Endothelial cell of umbilical vein (primary cell): ENCODE measurements at regions not wholly inside any gene's neighbourhood (a gene's known extent, or its start where the extent isn't known, plus 50 kb on each side); places are given as distances from the start of the nearest gene placed in this dataset.

Experiments
- BruUV-seq: library from RNA; stranded (reverse); fragments of 400-500 nt; replicated peaks from 2 replicates; lab custom pipeline; 2021; lab: Mats Ljungman, UMichigan
- CTCF ChIA-PET: fragments of 300-600, 350-600 bp; sonication (Branson Sonifier 250); formaldehyde crosslinking; loops from one replicate; lab custom pipeline; 2021; ENCODE audit warnings: antibody characterized with exemption, inconsistent platforms; lab: Charles Lee
- POLR2A ChIA-PET: fragments of 300-600, 350-600 bp; sonication (Branson Sonifier 250); formaldehyde crosslinking; loops from one replicate; lab custom pipeline; 2021; ENCODE audit warnings: antibody characterized with exemption, inconsistent platforms; lab: Charles Lee
- DNase-seq: peaks from one replicate; pipeline ENCODE4 v3.0.0-alpha.2; 2011; ENCODE audit warnings: low read depth, low spot score
- FAIRE-seq: peaks from 2 replicates; lab custom pipeline; 2011; peaks lifted over from hg19 to GRCh38; lab: Jason Lieb, UNC
- H2AFZ ChIP-seq: 2 replicates; pipeline ENCODE4 v1.6.0; 2012; ENCODE audit warnings: low read depth, low read length, control low read depth, inconsistent platforms
- H3K27ac ChIP-seq: 2 replicates; pipeline ENCODE4 v1.5.1; 2011; ENCODE audit warnings: low read depth, mild to moderate bottlenecking, control low read depth, low read length, moderate library complexity; ENCODE audit not compliant: insufficient read depth
- H3K27me3 ChIP-seq, 2 experiments: 2 replicates each; pipeline versions ENCODE4 v1.6.0 to v1.6.1; 2011; ENCODE audit warnings: low read length in 2 of 2, mixed read lengths in 1 of 2; ENCODE audit not compliant: control insufficient read depth in 2 of 2, insufficient read depth in 2 of 2
- H3K36me3 ChIP-seq, 2 experiments: 2 replicates in 1 of 2; 3 replicates in 1 of 2; pipeline ENCODE4 v1.5.1; 2011; ENCODE audit warnings: low read length in 2 of 2, mild to moderate bottlenecking in 1 of 2, moderate library complexity in 1 of 2; ENCODE audit not compliant: control insufficient read depth in 2 of 2, insufficient read depth in 2 of 2; ENCODE audit errors: extremely low read depth in 1 of 2
- H3K4me1 ChIP-seq: 3 replicates; pipeline ENCODE4 v1.5.1; 2011; ENCODE audit warnings: mild to moderate bottlenecking, low read length; ENCODE audit not compliant: control insufficient read depth, insufficient read depth; ENCODE audit errors: extremely low read depth
- H3K4me2 ChIP-seq: 2 replicates; pipeline ENCODE4 v1.6.1; 2011; ENCODE audit warnings: low read length, control low read depth, mixed read lengths; ENCODE audit not compliant: insufficient read depth
- H3K4me3 ChIP-seq, 3 experiments: fragments of 200-600 bp in 1 of 3; sonication (generic), shearing (Covaris generic) in 1 of 3; replicated peaks in 1 of 3; 2 replicates each; pipeline ENCODE4 v1.5.1; 2011 to 2016; ENCODE audit warnings: control low read depth in 3 of 3, low read length in 3 of 3, mild to moderate bottlenecking in 2 of 3, inconsistent platforms in 1 of 3, low read depth in 1 of 3, moderate library complexity in 1 of 3; ENCODE audit not compliant: insufficient read depth in 1 of 3
- H3K79me2 ChIP-seq: 2 replicates; pipeline ENCODE4 v1.6.0; 2012; ENCODE audit warnings: low read length, inconsistent platforms; ENCODE audit not compliant: control insufficient read depth, insufficient read depth
- H3K9ac ChIP-seq: replicated peaks from 2 replicates; pipeline ENCODE3; 2011; ENCODE audit warnings: low read length, control low read depth; ENCODE audit not compliant: insufficient read depth; ENCODE audit errors: extremely low read depth
- H3K9me1 ChIP-seq: replicated peaks from 3 replicates; pipeline ENCODE4 v1.6.0; 2011; ENCODE audit warnings: mild to moderate bottlenecking, low read length; ENCODE audit not compliant: control insufficient read depth, insufficient read depth; ENCODE audit errors: extremely low read depth
- H3K9me3 ChIP-seq: replicated peaks from 2 replicates; pipeline ENCODE4 v1.5.1; 2012; ENCODE audit warnings: low read length, inconsistent platforms; ENCODE audit not compliant: control insufficient read depth, insufficient read depth
- H4K20me1 ChIP-seq: replicated peaks from 2 replicates; pipeline ENCODE3; 2011; ENCODE audit warnings: mild to moderate bottlenecking, low read length; ENCODE audit not compliant: control insufficient read depth, insufficient read depth; ENCODE audit errors: extremely low read depth
- EZH2 ChIP-seq: IDR thresholded peaks from 2 replicates; pipeline ENCODE4 v1.6.1; 2012; ENCODE audit warnings: borderline replicate concordance, low read depth, mild to moderate bottlenecking, moderate library complexity, low read length, inconsistent platforms; ENCODE audit not compliant: severe bottlenecking
- FOS ChIP-seq: IDR thresholded peaks from 2 replicates; pipeline ENCODE4 v1.6.1; 2011; ENCODE audit warnings: mild to moderate bottlenecking, low read length, moderate library complexity, borderline replicate concordance; ENCODE audit not compliant: insufficient read depth
- GATA2 ChIP-seq: IDR thresholded peaks from 2 replicates; pipeline ENCODE4 v1.7.0; 2011; ENCODE audit warnings: low read depth, mild to moderate bottlenecking, moderate library complexity, mixed read lengths, low read length; ENCODE audit not compliant: insufficient read length, insufficient read depth
- JUN ChIP-seq: IDR thresholded peaks from 2 replicates; pipeline ENCODE4 v1.6.1; 2011; ENCODE audit warnings: borderline replicate concordance, low read depth; ENCODE audit not compliant: insufficient read length, insufficient read depth
- MYC ChIP-seq: IDR thresholded peaks from one replicate; pipeline ENCODE4 v1.6.1; 2011; ENCODE audit warnings: mild to moderate bottlenecking, low read depth, low read length
- POLR2A ChIP-seq: IDR thresholded peaks from 2 replicates; pipeline ENCODE4 v1.6.1; 2012; ENCODE audit warnings: low read depth, mild to moderate bottlenecking, control low read depth, low read length
- POLR2AphosphoS5 ChIP-seq: IDR thresholded peaks from 2 replicates; pipeline ENCODE4 v1.6.1; 2012; ENCODE audit warnings: low read depth, mild to moderate bottlenecking, control low read depth, low read length, moderate library complexity; ENCODE audit not compliant: insufficient read depth
- dilution Hi-C: fragments of 300-500 bp; cut with MboI; formaldehyde crosslinking; loops from one replicate; pipeline ENCODE4 v1.15.0; 2019; ENCODE audit warnings: low sequenced_read_pairs; ENCODE audit not compliant: extremely low pct_ligation_motif_present
- intact Hi-C: fragments of 100-400 bp; cut with micrococcal nuclease; formaldehyde crosslinking; loops from one replicate; pipeline ENCODE4 v1.10.0; 2022
- TF ChIP-seq, protein P1 (sequence below): IDR thresholded peaks from 2 replicates; pipeline ENCODE4 v1.6.1; 2011; ENCODE audit not compliant: insufficient read depth, insufficient read length
- TF ChIP-seq, protein P2 (sequence below), 2 donors: IDR thresholded peaks; 1 replicate in 1 of 2; 2 replicates in 1 of 2; pipeline ENCODE4 v1.5.1; 2011; ENCODE audit warnings: low read length in 2 of 2, mild to moderate bottlenecking in 2 of 2, moderate library complexity in 2 of 2, control low read depth in 1 of 2, inconsistent platforms in 1 of 2, low read depth in 1 of 2; ENCODE audit not compliant: insufficient read depth in 1 of 2; ENCODE audit errors: extremely low read depth in 1 of 2

DNA sequence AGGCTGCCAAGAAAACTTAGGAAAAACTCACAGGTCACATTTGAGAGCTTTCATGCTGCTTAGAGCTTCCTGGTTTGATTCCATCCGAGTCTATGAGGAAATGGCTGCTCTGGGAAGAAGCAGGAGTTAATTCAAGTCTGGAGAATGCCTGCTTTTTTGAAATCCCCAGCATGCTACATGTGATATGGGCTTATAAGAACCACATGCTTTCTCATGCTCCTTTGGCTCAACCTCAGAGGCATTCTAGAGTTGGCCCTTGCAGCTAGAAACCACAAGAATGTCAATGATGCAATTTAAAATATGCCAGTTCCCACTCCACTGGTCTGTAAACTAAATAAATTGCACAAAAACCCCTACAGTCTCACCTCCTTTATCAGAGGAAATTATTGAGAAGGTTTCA lies 142.9 kb upstream of the OLIG3 start:
- DNase-seq: no peak
- intact Hi-C loops: no loop called here

More for the DNA sequence above, 142.9 kb upstream of the OLIG3 start:
- Histone ChIP-seq H3K27me3 (peaks cover 0 to 6% of the 10 kb centered on the region in 2 experiments), H4K20me1 (no peaks in the 10 kb centered on the region), H3K4me1 (no peaks in the 10 kb centered on the region), H2AFZ (no peak overlapping the region), H3K9me1 (no peaks in the 10 kb centered on the region), H3K9ac (no peak overlapping the region), H3K9me3 (no peaks in the 10 kb centered on the region), H3K4me3 (no peak overlapping the region), H3K4me2 (no peak overlapping the region), H3K27ac (no peak overlapping the region), H3K36me3 (no peaks in the 10 kb centered on the region), H3K79me2 (no peaks in the 10 kb centered on the region)
- ChIA-PET POLR2A (no interaction called here), CTCF (interaction anchor here (0.7 to 2.5 kb wide), 3 partner anchors 366 to 543 kb away, joined by 3 to 8 read pairs (median 3); no protein-coding TSS in a partner anchor)
- no TSS peak for BruUV-seq
- no peak for FAIRE-seq
- TF ChIP-seq, protein P1, sequence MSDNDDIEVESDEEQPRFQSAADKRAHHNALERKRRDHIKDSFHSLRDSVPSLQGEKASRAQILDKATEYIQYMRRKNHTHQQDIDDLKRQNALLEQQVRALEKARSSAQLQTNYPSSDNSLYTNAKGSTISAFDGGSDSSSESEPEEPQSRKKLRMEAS: no peak
- TF ChIP-seq JUN (no peak), GATA2 (no peak), POLR2AphosphoS5 (no peak), POLR2A (no peak), FOS (no peak), MYC (no peak), EZH2 (no peak)
- TF ChIP-seq, protein P2, sequence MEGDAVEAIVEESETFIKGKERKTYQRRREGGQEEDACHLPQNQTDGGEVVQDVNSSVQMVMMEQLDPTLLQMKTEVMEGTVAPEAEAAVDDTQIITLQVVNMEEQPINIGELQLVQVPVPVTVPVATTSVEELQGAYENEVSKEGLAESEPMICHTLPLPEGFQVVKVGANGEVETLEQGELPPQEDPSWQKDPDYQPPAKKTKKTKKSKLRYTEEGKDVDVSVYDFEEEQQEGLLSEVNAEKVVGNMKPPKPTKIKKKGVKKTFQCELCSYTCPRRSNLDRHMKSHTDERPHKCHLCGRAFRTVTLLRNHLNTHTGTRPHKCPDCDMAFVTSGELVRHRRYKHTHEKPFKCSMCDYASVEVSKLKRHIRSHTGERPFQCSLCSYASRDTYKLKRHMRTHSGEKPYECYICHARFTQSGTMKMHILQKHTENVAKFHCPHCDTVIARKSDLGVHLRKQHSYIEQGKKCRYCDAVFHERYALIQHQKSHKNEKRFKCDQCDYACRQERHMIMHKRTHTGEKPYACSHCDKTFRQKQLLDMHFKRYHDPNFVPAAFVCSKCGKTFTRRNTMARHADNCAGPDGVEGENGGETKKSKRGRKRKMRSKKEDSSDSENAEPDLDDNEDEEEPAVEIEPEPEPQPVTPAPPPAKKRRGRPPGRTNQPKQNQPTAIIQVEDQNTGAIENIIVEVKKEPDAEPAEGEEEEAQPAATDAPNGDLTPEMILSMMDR (IDR thresholded peaks at IDR 0.05; ENCODE audit: extremely low read depth in 1 of 2, insufficient read depth in 1 of 2, low read depth in 1 of 2, low read length in 2 of 2): no peak
- dilution Hi-C loops: no loop called here
